22Rv1 (cell line): ENCODE measurements at regions not wholly inside any gene's neighbourhood (a gene's known extent, or its start where the extent isn't known, plus 50 kb on each side); places are given as distances from the start of the nearest gene placed in this dataset.

Experiments
- H3K27ac ChIP-seq: fragments of 450-650 bp; 2 replicates; pipeline ENCODE4 v1.5.1; 2017
- CTCF ChIP-seq: fragments of 450-650 bp; IDR thresholded peaks from 2 replicates; pipeline ENCODE4 v1.5.1; 2017; ENCODE audit warnings: mild to moderate bottlenecking
- ZFX ChIP-seq: fragments of 450-650 bp; IDR thresholded peaks from 2 replicates; pipeline ENCODE4 v1.6.1; 2017; ENCODE audit warnings: antibody characterized with exemption, borderline replicate concordance

DNA sequence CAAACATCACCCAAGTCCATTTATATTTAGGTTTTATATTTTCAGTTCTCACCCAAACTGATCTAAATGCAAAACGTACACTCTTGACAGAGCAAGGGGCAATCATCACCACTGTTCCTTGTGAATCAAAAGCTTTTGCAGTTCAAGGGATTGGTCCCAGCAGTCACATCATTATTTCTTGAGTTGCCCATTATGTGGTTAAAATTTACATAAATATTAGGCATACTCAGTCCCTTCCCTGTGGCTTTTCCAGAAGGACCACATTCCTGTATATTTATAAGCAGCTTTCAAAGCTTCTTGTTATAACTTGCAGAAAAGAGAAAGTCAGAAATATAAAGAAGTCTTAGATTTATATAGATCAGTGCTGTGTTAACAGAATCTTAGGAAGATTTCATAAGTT is 224.4 kb downstream of the CLCN4 start:
- TF ChIP-seq CTCF = no peak
- TF ChIP-seq ZFX = no peak
- H3K27ac ChIP-seq = no peak overlapping the region

- TF ChIP-seq ZFX = no peak
- no peak for TF ChIP-seq CTCF
- no peak overlapping the region for H3K27ac ChIP-seq
Observed at GRCh38 chrX:10387011-10387410, 230.2 kb downstream of the CLCN4 start.

DNA sequence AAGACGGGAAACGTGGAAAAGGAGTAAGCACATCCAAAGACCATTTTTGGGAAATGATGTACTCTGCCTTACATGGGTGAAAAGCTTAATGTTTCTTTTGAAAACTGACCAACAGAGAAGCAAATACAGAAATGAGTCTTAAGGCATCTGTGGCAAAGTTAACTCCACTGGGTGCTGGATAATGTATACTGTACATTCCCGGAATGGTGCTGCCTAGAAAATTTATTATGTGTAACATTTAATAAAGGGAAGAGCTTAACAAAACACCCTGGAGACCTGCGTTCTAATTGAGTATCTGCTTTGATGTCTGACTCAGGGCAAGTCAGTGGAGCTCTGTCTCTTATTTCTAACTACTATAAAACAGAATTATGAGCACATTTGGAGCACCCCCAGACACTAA is 230.2 kb downstream of the MID1 start:
- TF ChIP-seq ZFX = no peak
- no peak for TF ChIP-seq CTCF
- H3K27ac ChIP-seq = no peak overlapping the region

DNA sequence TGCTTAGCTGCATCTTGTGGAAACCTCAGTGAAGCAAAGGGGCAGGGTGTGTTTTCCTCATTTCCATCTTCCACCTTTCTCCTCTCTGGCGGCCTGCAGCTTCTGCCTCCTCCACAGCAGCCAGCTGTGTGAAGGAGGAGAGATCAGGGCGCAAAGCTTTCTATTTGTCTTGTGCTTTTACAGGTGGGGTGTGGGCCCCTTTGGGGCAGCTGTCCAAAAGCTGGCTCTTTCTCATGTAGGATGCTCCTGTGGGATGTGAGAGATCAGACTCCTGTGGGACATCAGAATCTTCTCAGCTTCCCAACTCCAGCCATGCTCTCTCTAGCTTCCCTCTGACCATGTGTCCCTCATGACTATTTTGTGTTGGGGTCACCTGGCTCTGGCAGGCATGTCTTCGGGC is 227.1 kb downstream of the MID1 start:
- no peak overlapping the region for H3K27ac ChIP-seq
- no peak for TF ChIP-seq CTCF
- no peak for TF ChIP-seq ZFX

DNA sequence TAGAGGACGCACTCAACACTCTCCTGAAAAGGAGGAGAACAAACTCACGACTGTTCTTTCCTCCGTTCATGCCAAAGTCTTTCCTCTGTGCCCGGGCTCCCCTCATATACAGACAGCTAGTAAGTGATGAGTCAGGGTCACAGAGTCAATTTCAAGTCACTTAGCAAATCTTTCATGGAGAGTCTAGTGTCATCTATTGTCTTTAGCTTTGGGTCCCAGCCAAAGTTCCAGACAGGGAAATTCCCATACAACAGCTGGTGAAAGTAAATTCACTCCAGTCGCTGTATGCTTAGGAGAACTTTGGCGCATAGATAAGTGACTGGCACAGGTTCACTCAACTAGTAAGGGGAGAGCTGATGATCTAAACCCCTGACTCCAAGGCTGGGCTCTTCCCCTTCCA is 226.5 kb downstream of the MID1 start:
- no peak overlapping the region for H3K27ac ChIP-seq
- TF ChIP-seq CTCF (no peak), ZFX (no peak)

GRCh38 chrX:10395179-10395578 is 225.2 kb downstream of the MID1 start:
- no peak for TF ChIP-seq CTCF
- no peak overlapping the region for H3K27ac ChIP-seq
